Uterus (tissue), 3 donors: ENCODE measurements at regions not wholly inside any gene's neighbourhood (a gene's known extent, or its start where the extent isn't known, plus 50 kb on each side); places are given as distances from the start of the nearest gene placed in this dataset.

Experiments used
- DNase-seq, 2 donors: peaks; one replicate each; pipeline ENCODE4 v3.0.0-alpha.2; 2019 to 2020
- H3K27ac ChIP-seq, 2 donors: fragments of 200-600 bp; sonication (generic); 1 replicate in 1 of 2; 2 replicates in 1 of 2; pipeline ENCODE4 v1.5.1; 2016 to 2018
- H3K27me3 ChIP-seq, 2 donors: fragments of 200-600 bp; sonication (generic); one replicate each; pipeline ENCODE4 v1.5.1; 2018 to 2019; ENCODE audit warnings: control low read depth in 1 of 2
- H3K36me3 ChIP-seq, 2 donors: fragments of 200-600 bp; sonication (generic); one replicate each; pipeline ENCODE4 v1.5.1; 2019; ENCODE audit warnings: control low read depth in 1 of 2
- H3K4me1 ChIP-seq, 2 donors: fragments of 200-600 bp; sonication (generic); one replicate each; pipeline ENCODE4 v1.5.1; 2018 to 2019; ENCODE audit warnings: control low read depth in 1 of 2
- H3K4me3 ChIP-seq, 2 donors: fragments of 200-600 bp; sonication (generic); 1 replicate in 1 of 2; 2 replicates in 1 of 2; pipeline ENCODE4 v1.5.1; 2018 to 2019; ENCODE audit warnings: mild to moderate bottlenecking in 1 of 2
- H3K9me3 ChIP-seq, 2 donors: fragments of 200-600 bp; sonication (generic); one replicate each; pipeline ENCODE4 v1.5.1; 2019; ENCODE audit warnings: control low read depth in 1 of 2
- POLR2A ChIP-seq, 2 donors: fragments of 450-650 bp; IDR thresholded peaks; one replicate each; pipeline ENCODE4 v1.6.1; 2016; ENCODE audit warnings: antibody characterized with exemption in 2 of 2, mild to moderate bottlenecking in 1 of 2, moderate library complexity in 1 of 2
- intact Hi-C: fragments of 100-400 bp; cut with DNase I; formaldehyde crosslinking; loops from one replicate; pipeline ENCODE4 v1.15.1; 2023; ENCODE audit warnings: low total_unique reads
- TF ChIP-seq, protein P1 (sequence below), 4 experiments: fragments of 200-600 bp in 2 of 4; fragments of 450-650 bp in 2 of 4; sonication (generic) in 2 of 4; IDR thresholded peaks; one replicate each; pipeline ENCODE4 v1.5.1; 2016 to 2019; ENCODE audit warnings: antibody characterized with exemption in 4 of 4, mild to moderate bottlenecking in 2 of 4, moderate library complexity in 1 of 4
- donor health status: DM: yes; HTN: yes; CAD: no.

DNA sequence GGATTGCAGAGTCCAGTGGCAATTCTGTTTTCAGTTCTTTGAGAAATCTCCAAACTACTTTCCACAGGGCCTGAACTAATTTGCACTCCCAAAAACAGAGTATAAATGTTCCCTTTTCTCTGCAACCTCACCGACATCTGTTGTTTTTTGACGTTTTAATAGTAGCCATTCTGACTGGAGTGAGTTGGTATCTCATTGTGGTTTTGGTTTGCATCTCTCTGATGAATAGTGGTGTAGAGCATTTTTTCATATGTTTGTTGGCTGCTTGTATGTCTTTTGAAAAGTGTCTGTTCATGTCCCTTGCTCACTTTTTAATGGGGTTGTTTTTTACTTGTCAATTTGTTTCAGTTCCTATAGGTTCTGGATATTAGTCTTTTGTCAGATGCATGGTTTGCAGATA, 72.6 kb downstream of the PALM2AKAP2 start:
- Histone ChIP-seq H3K36me3 (no peaks in the 10 kb centered on the region), H3K9me3 (no peaks in the 10 kb centered on the region), H3K4me3 (no peak overlapping the region), H3K27me3 (no peaks in the 10 kb centered on the region), H3K27ac (no peak overlapping the region), H3K4me1 (no peaks in the 10 kb centered on the region)
- intact Hi-C loops: no loop called here
- DNase-seq: no peak
- TF ChIP-seq, protein P1, sequence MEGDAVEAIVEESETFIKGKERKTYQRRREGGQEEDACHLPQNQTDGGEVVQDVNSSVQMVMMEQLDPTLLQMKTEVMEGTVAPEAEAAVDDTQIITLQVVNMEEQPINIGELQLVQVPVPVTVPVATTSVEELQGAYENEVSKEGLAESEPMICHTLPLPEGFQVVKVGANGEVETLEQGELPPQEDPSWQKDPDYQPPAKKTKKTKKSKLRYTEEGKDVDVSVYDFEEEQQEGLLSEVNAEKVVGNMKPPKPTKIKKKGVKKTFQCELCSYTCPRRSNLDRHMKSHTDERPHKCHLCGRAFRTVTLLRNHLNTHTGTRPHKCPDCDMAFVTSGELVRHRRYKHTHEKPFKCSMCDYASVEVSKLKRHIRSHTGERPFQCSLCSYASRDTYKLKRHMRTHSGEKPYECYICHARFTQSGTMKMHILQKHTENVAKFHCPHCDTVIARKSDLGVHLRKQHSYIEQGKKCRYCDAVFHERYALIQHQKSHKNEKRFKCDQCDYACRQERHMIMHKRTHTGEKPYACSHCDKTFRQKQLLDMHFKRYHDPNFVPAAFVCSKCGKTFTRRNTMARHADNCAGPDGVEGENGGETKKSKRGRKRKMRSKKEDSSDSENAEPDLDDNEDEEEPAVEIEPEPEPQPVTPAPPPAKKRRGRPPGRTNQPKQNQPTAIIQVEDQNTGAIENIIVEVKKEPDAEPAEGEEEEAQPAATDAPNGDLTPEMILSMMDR (IDR thresholded peaks at IDR 0.05): no peak
- TF ChIP-seq POLR2A (IDR thresholded peaks at IDR 0.05): no peak

DNA sequence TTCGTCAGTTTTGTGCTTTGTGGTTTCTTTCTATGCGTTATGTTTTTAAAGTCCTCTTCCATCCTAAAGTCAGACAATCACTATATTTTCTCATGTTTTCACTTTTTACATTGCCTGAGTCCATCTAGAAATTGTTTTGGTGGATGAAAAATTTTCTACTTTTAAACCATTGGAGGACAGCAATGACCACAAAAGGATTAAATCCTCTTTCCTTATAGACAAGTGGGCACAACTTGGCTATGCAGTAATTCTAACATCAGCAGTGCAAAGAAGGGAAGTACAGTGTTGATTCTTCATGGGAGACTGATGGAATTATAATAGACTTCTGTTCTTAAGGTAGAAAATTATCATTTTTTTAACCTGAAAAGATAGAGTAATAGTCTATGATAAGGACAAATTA, 75.5 kb downstream of the PALM2AKAP2 start:
- no peak for TF ChIP-seq POLR2A (IDR thresholded peaks at IDR 0.05)
- TF ChIP-seq, protein P1 (IDR thresholded peaks at IDR 0.05): no peak
- no peaks in the 10 kb centered on the region for H3K36me3 ChIP-seq
- intact Hi-C loops: no loop called here
- no peaks in the 10 kb centered on the region for H3K9me3 ChIP-seq
- no peak for DNase-seq
- no peak overlapping the region for H3K4me3 ChIP-seq
- no peaks in the 10 kb centered on the region for H3K27me3 ChIP-seq
- peak overlapping the region in 1 of 2 donors; percentile 59 for H3K27ac ChIP-seq
- H3K4me1 ChIP-seq: no peaks in the 10 kb centered on the region

DNA sequence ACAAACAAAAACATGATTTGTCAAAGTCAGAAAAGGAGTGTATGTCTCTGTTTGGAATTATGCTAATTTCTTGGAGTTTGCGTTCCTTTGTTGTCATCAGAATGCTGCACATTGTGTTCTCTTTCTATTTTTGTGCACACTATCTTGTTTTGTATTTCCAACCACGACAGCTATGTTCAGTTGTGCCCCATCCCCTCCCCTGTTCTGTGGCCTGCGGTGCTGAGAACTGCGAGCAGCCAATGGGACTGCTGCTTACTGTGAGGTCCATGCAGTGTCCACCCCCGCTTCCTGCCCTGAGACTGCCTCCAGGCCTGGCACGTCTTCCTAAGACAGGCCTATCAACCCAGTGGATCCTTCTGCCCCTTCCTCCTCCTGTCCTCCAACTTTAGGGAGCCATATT, 76.8 kb downstream of the PALM2AKAP2 start:
- no peaks in the 10 kb centered on the region for H3K4me1 ChIP-seq
- no peaks in the 10 kb centered on the region for H3K27me3 ChIP-seq
- no peaks in the 10 kb centered on the region for H3K36me3 ChIP-seq
- no peaks in the 10 kb centered on the region for H3K9me3 ChIP-seq
- no peak for TF ChIP-seq POLR2A (IDR thresholded peaks at IDR 0.05)
- TF ChIP-seq, protein P1 (IDR thresholded peaks at IDR 0.05): no peak
- no peak overlapping the region for H3K4me3 ChIP-seq
- intact Hi-C loops: no loop called here
- H3K27ac ChIP-seq: peak overlapping the region; percentile 30 to 66
- DNase-seq: peak; percentile 27

DNA sequence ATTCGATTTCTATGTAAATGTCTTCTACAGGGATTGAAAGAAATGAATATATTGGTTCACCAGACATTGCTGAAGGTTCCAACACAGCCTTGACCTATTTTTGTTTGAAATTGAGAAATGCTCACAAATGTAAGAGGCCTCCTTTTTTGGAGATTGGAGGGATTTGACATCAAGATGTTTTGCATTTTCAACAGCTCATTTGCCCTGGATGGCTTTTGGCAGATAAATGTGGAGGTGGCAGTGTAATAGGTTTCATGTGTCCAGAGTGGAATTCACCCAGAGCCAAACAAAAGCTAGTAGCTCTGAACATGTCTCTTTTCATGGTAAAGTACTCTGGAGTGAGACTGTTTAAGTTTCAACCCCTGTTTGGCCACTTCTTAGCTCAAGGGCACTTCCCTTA, 77.3 kb downstream of the PALM2AKAP2 start:
- Histone ChIP-seq H3K36me3 (no peaks in the 10 kb centered on the region), H3K27me3 (no peaks in the 10 kb centered on the region), H3K4me1 (no peaks in the 10 kb centered on the region), H3K9me3 (no peaks in the 10 kb centered on the region), H3K4me3 (no peak overlapping the region), H3K27ac (peak overlapping the region; percentile 30 to 66)
- TF ChIP-seq, protein P1 (IDR thresholded peaks at IDR 0.05): no peak
- TF ChIP-seq POLR2A (IDR thresholded peaks at IDR 0.05): no peak
- intact Hi-C loops: no loop called here
- DNase-seq: no peak

DNA sequence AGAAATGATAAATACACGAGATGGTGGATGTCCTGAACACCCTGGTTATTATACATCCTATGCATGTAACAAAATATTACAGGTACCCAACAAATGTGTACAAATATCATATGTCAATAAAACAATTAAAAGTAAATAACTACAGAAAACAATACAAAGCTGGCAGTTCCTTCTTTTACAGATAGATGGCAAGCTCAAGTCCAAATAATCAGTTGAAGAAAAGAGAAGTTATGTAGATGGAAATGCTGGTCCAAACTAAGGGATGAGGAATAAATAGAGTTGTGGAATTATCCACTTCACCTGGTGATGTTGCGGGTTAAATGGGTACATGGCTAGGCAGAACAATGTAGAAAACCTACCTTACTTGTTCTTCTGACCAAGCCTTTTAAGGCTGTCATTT, 79.4 kb downstream of the PALM2AKAP2 start:
- no peaks in the 10 kb centered on the region for H3K4me1 ChIP-seq
- H3K27me3 ChIP-seq: no peaks in the 10 kb centered on the region
- DNase-seq: no peak
- TF ChIP-seq POLR2A (IDR thresholded peaks at IDR 0.05): no peak
- TF ChIP-seq, protein P1 (IDR thresholded peaks at IDR 0.05): no peak
- H3K27ac ChIP-seq: no peak overlapping the region
- no peak overlapping the region for H3K4me3 ChIP-seq
- no peaks in the 10 kb centered on the region for H3K36me3 ChIP-seq
- intact Hi-C loops: no loop called here
- no peaks in the 10 kb centered on the region for H3K9me3 ChIP-seq
